K562 (cell line): ENCODE measurements at regions not wholly inside any gene's neighbourhood (a gene's known extent, or its start where the extent isn't known, plus 50 kb on each side); places are given as distances from the start of the nearest gene placed in this dataset.

Source experiments
- ATAC-seq: fragments of 200-7000 bp; cut with Tn5 transposase; 3 replicates; pipeline ENCODE4 v1.9.1; 2020; ENCODE audit warnings: moderate library complexity
- BruUV-seq: library from RNA; stranded (reverse); fragments of 400-500 nt; replicated peaks from 2 replicates; lab custom pipeline; 2021; lab: Mats Ljungman, UMichigan
- CTCF ChIA-PET: fragments of 300-600 bp; formaldehyde crosslinking; extraction: SDS; loops from one replicate; lab custom pipeline; 2021; ENCODE audit warnings: low intra/inter-chr PET ratio; lab: Yijun Ruan, JAX
- POLR2A ChIA-PET: fragments of 300-600, 350-650 bp; sonication (Branson Sonifier 250); formaldehyde crosslinking; extraction: SDS; loops from one replicate; lab custom pipeline; 2021; ENCODE audit warnings: antibody characterized with exemption, inconsistent platforms; lab: Yijun Ruan, JAX
- DNase-seq, 4 experiments: peaks; one replicate each; pipeline versions ENCODE4 v3.0.0 to v3.0.0-alpha.2; 2011 to 2018; ENCODE audit warnings: low spot score in 3 of 4, mixed read lengths in 3 of 4; ENCODE audit errors: extremely low read depth in 1 of 4
- FAIRE-seq: peaks from 2 replicates; lab custom pipeline; 2011; peaks lifted over from hg19 to GRCh38; lab: Jason Lieb, UNC
- H2AFZ ChIP-seq: 2 replicates; pipeline ENCODE4 v1.6.0; 2011; ENCODE audit warnings: low read depth, low read length, control low read depth, inconsistent platforms
- H3K27ac ChIP-seq: fragments of 200-600 bp; 3 replicates; pipeline ENCODE4 v1.8.0; 2011; ENCODE audit warnings: low read depth, mild to moderate bottlenecking, control low read depth, inconsistent platforms, low read length, moderate library complexity, mixed read lengths; ENCODE audit errors: extremely low read depth
- H3K27me3 ChIP-seq, 2 experiments: fragments of 300-600 bp in 1 of 2; 2 replicates in 1 of 2; 3 replicates in 1 of 2; pipeline versions ENCODE4 v1.6.0 to v1.8.0; 2011; ENCODE audit warnings: inconsistent platforms in 2 of 2, low read length in 2 of 2, mild to moderate bottlenecking in 1 of 2, mixed read lengths in 1 of 2, moderate library complexity in 1 of 2; ENCODE audit not compliant: control insufficient read depth in 2 of 2, insufficient read depth in 2 of 2
- H3K36me3 ChIP-seq: fragments of 300-600 bp; 3 replicates; pipeline ENCODE4 v1.8.0; 2011; ENCODE audit warnings: mild to moderate bottlenecking, low read length, inconsistent platforms; ENCODE audit not compliant: control insufficient read depth, insufficient read depth
- H3K4me1 ChIP-seq, 2 experiments: fragments of 200-600 bp in 1 of 2; replicated peaks in 1 of 2; 2 replicates in 1 of 2; 3 replicates in 1 of 2; pipeline versions ENCODE4 v1.5.1 to v1.8.0; 2011; ENCODE audit warnings: inconsistent platforms in 2 of 2, low read length in 2 of 2, mild to moderate bottlenecking in 1 of 2, mixed read lengths in 1 of 2, moderate library complexity in 1 of 2; ENCODE audit not compliant: control insufficient read depth in 2 of 2, insufficient read depth in 2 of 2
- H3K4me2 ChIP-seq: 2 replicates; pipeline ENCODE4 v1.6.1; 2011; ENCODE audit warnings: low read length, control low read depth, inconsistent platforms, mixed read lengths; ENCODE audit not compliant: insufficient read depth
- H3K4me3 ChIP-seq: fragments of 200-600 bp; sonication (generic), shearing (Covaris generic); 2 replicates; pipeline ENCODE4 v1.5.1; 2016; ENCODE audit warnings: control low read depth, inconsistent platforms
- H3K79me2 ChIP-seq: fragments of 200-600 bp; 3 replicates; pipeline ENCODE4 v1.8.0; 2011; ENCODE audit warnings: low read length, inconsistent platforms; ENCODE audit not compliant: control insufficient read depth, insufficient read depth
- H3K9ac ChIP-seq, 2 experiments: 2 replicates each; pipeline versions ENCODE4 v1.6.0 to v1.6.1; 2011; ENCODE audit warnings: low read depth in 2 of 2, low read length in 2 of 2, control low read depth in 1 of 2, inconsistent platforms in 1 of 2, mild to moderate bottlenecking in 1 of 2, mixed read lengths in 1 of 2; ENCODE audit not compliant: insufficient read depth in 1 of 2
- H3K9me1 ChIP-seq: one replicate; pipeline ENCODE4 v1.6.0; 2011; ENCODE audit warnings: inconsistent platforms, mild to moderate bottlenecking, low read length, moderate library complexity; ENCODE audit not compliant: control insufficient read depth, insufficient read depth
- H3K9me3 ChIP-seq: replicated peaks from 2 replicates; pipeline ENCODE4 v1.5.1; 2011; ENCODE audit warnings: low read depth, low read length, inconsistent platforms; ENCODE audit not compliant: control insufficient read depth, insufficient read depth
- H4K20me1 ChIP-seq: replicated peaks from 2 replicates; pipeline ENCODE4 v1.6.1; 2011; ENCODE audit warnings: low read length, inconsistent platforms, mixed read lengths; ENCODE audit not compliant: control insufficient read depth, insufficient read depth
- ILK ChIP-seq: fragments of 450-650 bp; IDR thresholded peaks from 2 replicates; pipeline ENCODE4 v1.6.1; 2016; ENCODE audit warnings: missing genetic modification characterization, low read depth, mild to moderate bottlenecking, missing compliant biosample characterization, moderate library complexity, borderline replicate concordance
- MAZ ChIP-seq, 2 experiments: fragments of 450-650 bp in 1 of 2; sonication (generic) in 1 of 2; formaldehyde crosslinking; IDR thresholded peaks in 1 of 2; conservative IDR thresholded peaks in 1 of 2; 2 replicates each; pipeline versions ENCODE4 v1.4.0 to v1.5.0; 2020; ENCODE audit warnings: mild to moderate bottlenecking in 1 of 2, missing genetic modification reagents in 1 of 2
- MEIS2 ChIP-seq: fragments of 450-650 bp; IDR thresholded peaks from 2 replicates; pipeline ENCODE4 v1.6.1; 2014; ENCODE audit warnings: mild to moderate bottlenecking; ENCODE audit not compliant: partially characterized antibody
- MYC ChIP-seq, 2 experiments: fragments of 250-450 bp in 1 of 2; sonication (Bioruptor Pico) in 1 of 2; IDR thresholded peaks; 2 replicates each; pipeline versions ENCODE4 v1.5.1 to v1.6.1; 2012 to 2021; ENCODE audit warnings: low read depth in 2 of 2, borderline replicate concordance in 1 of 2, improper control_type of control experiment in 1 of 2, low read length in 1 of 2, mild to moderate bottlenecking in 1 of 2, moderate library complexity in 1 of 2
- RBM34 ChIP-seq: fragments of 200-400 bp; formaldehyde crosslinking; IDR thresholded peaks from 2 replicates; pipeline ENCODE4 v1.6.1; 2018; ENCODE audit warnings: low read length, borderline replicate concordance; ENCODE audit not compliant: insufficient read depth
- XRCC3 ChIP-seq: fragments of 450-650 bp; IDR thresholded peaks from 2 replicates; pipeline ENCODE4 v1.6.1; 2017; ENCODE audit warnings: mild to moderate bottlenecking, moderate library complexity
- ZNF830 ChIP-seq: fragments of 250-450 bp; sonication (Bioruptor Pico); IDR thresholded peaks from 2 replicates; pipeline ENCODE4 v1.5.0; 2021; ENCODE audit warnings: mild to moderate bottlenecking
- WGBS: fragments of 100-300 bp; shearing (Covaris generic); methylation state at CpG from one replicate; pipeline ENCODE4 v1.1.6; 2016; ENCODE audit warnings: low coverage, mixed read lengths; ENCODE audit not compliant: insufficient coverage; ENCODE audit errors: missing lambda C conversion rate; 5-methylcytosine and 5-hydroxymethylcytosine counted together
- in situ Hi-C: fragments of 300-500 bp; cut with MboI; formaldehyde crosslinking; loops from 4 replicates; pipeline ENCODE4 v1.15.0; 2018; ENCODE audit warnings: inconsistent platforms, mixed read lengths
- intact Hi-C: fragments of 100-400 bp; cut with micrococcal nuclease; formaldehyde crosslinking; loops from 2 replicates; pipeline ENCODE4 v1.14.2; 2022
- TF ChIP-seq, protein P1 (sequence below): fragments of 450-650 bp; formaldehyde crosslinking; IDR thresholded peaks from 2 replicates; pipeline ENCODE4 v1.4.0; 2020; ENCODE audit warnings: mild to moderate bottlenecking, moderate library complexity
- TF ChIP-seq, protein P2 (sequence below): fragments of 250-450 bp; sonication (Bioruptor Pico); IDR thresholded peaks from 2 replicates; pipeline ENCODE4 v1.4.0; 2020; ENCODE audit warnings: mild to moderate bottlenecking, moderate library complexity

DNA sequence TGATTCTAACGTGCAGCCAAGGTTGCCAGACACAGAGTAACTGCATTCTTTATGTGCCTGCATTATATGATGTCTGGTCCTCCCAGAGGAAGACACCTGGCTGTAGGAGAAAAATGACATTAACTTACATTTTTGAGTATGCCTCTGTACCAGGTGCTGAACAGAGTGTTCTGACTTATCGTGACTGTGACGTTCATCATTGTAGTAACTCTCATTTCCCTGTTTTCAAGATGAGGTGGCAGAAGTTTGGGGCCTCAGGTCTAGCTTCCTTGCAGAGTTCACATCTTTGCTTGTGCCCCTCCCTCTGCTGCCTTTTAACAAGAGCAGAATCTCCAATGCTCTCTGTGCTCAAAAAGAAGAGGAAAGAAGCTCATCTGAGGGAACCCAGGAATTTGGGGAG is 488.0 kb downstream of the AJAP1 start:
- TF ChIP-seq XRCC3 (no peak), MYC (IDR thresholded peaks at IDR 0.05; ENCODE audit: low read depth, low read length) (no peak), MYC (CRISPR knock-in tag; IDR thresholded peaks at IDR 0.05; ENCODE audit: borderline replicate concordance, low read depth) (no peak), MEIS2 (no peak), ZNF830 (CRISPR knock-in tag) (no peak), MAZ (CRISPR knock-in tag; conservative IDR thresholded peaks at IDR 0.05 in 1 of 2, IDR thresholded peaks at IDR 0.05 in 1 of 2) (no peak), RBM34 (no peak), ILK (tag) (no peak)
- TF ChIP-seq, protein P1, sequence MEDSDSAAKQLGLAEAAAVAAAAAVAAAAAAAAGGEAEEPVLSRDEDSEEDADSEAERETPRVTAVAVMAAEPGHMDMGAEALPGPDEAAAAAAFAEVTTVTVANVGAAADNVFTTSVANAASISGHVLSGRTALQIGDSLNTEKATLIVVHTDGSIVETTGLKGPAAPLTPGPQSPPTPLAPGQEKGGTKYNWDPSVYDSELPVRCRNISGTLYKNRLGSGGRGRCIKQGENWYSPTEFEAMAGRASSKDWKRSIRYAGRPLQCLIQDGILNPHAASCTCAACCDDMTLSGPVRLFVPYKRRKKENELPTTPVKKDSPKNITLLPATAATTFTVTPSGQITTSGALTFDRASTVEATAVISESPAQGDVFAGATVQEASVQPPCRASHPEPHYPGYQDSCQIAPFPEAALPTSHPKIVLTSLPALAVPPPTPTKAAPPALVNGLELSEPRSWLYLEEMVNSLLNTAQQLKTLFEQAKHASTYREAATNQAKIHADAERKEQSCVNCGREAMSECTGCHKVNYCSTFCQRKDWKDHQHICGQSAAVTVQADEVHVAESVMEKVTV (CRISPR knock-in tag) = no peak
- TF ChIP-seq, protein P2, sequence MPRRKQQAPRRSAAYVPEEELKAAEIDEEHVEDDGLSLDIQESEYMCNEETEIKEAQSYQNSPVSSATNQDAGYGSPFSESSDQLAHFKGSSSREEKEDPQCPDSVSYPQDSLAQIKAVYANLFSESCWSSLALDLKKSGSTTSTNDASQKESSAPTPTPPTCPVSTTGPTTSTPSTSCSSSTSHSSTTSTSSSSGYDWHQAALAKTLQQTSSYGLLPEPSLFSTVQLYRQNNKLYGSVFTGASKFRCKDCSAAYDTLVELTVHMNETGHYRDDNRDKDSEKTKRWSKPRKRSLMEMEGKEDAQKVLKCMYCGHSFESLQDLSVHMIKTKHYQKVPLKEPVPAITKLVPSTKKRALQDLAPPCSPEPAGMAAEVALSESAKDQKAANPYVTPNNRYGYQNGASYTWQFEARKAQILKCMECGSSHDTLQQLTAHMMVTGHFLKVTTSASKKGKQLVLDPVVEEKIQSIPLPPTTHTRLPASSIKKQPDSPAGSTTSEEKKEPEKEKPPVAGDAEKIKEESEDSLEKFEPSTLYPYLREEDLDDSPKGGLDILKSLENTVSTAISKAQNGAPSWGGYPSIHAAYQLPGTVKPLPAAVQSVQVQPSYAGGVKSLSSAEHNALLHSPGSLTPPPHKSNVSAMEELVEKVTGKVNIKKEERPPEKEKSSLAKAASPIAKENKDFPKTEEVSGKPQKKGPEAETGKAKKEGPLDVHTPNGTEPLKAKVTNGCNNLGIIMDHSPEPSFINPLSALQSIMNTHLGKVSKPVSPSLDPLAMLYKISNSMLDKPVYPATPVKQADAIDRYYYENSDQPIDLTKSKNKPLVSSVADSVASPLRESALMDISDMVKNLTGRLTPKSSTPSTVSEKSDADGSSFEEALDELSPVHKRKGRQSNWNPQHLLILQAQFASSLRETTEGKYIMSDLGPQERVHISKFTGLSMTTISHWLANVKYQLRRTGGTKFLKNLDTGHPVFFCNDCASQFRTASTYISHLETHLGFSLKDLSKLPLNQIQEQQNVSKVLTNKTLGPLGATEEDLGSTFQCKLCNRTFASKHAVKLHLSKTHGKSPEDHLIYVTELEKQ = no peak
- 0% methylated on average over 3 of the region's 3 CpGs for WGBS
- intact Hi-C loops = no loop called here
- H4K20me1 ChIP-seq = no peaks in the 10 kb centered on the region
- H3K27me3 ChIP-seq = no peaks in the 10 kb centered on the region
- FAIRE-seq = no peak
- H3K4me3 ChIP-seq = no peak overlapping the region
- no peaks in the 10 kb centered on the region for H3K9me1 ChIP-seq
- in situ Hi-C loops = no loop called here
- no peak overlapping the region for H3K9ac ChIP-seq
- no peak overlapping the region for H3K4me2 ChIP-seq
- DNase-seq = no peak
- H3K9me3 ChIP-seq = no peaks in the 10 kb centered on the region
- no peaks in the 10 kb centered on the region for H3K4me1 ChIP-seq
- H3K36me3 ChIP-seq = no peaks in the 10 kb centered on the region
- no peak overlapping the region for H3K27ac ChIP-seq
- POLR2A ChIA-PET = interaction anchor here (1.1 kb wide), 1 partner anchor 11 kb away, joined by 3 read pairs; no protein-coding TSS in a partner anchor
- H2AFZ ChIP-seq = no peak overlapping the region
- CTCF ChIA-PET = no interaction called here
- no peak for ATAC-seq
- H3K79me2 ChIP-seq = no peaks in the 10 kb centered on the region
- no TSS peak for BruUV-seq
